Panc1 (cell line): ENCODE measurements at regions not wholly inside any gene's neighbourhood (a gene's known extent, or its start where the extent isn't known, plus 50 kb on each side); places are given as distances from the start of the nearest gene placed in this dataset.
"Not testable (repeated sequence)": the region's sequence is repeated elsewhere in the genome, so short reads cannot be mapped to it uniquely, and the experiment has no call there.

Source experiments
- ATAC-seq: fragments of 200-7000 bp; cut with Tn5 transposase; 2 replicates; pipeline ENCODE4 v1.9.1; 2020; ENCODE audit warnings: mild to moderate bottlenecking, moderate library complexity
- BruUV-seq: library from RNA; stranded (reverse); fragments of 400-500 nt; replicated peaks from 2 replicates; lab custom pipeline; 2021; lab: Mats Ljungman, UMichigan
- CTCF ChIA-PET: fragments of 300-600 bp; sonication (Branson Sonifier 250); formaldehyde crosslinking; loops from one replicate; lab custom pipeline; 2022; ENCODE audit warnings: antibody characterized with exemption; lab: Charles Lee
- POLR2A ChIA-PET: fragments of 300-600 bp; sonication (Branson Sonifier 250); formaldehyde crosslinking; loops from one replicate; lab custom pipeline; 2022; ENCODE audit warnings: antibody characterized with exemption; lab: Charles Lee
- DNase-seq: peaks from one replicate; pipeline ENCODE4 v3.0.0-alpha.2; 2010; ENCODE audit warnings: low read depth, low spot score
- H3K27ac ChIP-seq: 2 replicates; pipeline ENCODE4 v1.5.1; 2011; ENCODE audit warnings: mild to moderate bottlenecking, low read length, inconsistent platforms
- H3K27me3 ChIP-seq: fragments of 200-500 bp; sonication (Bioruptor generic); 2 replicates; pipeline ENCODE4 v1.6.0; 2014; ENCODE audit warnings: low read length, inconsistent platforms; ENCODE audit not compliant: control insufficient read depth, insufficient read depth
- H3K36me3 ChIP-seq: fragments of 200-500 bp; sonication (Bioruptor generic); 2 replicates; pipeline ENCODE4 v1.5.1; 2014; ENCODE audit warnings: inconsistent platforms, mild to moderate bottlenecking, low read length, moderate library complexity; ENCODE audit not compliant: control insufficient read depth, insufficient read depth
- H3K4me1 ChIP-seq: 2 replicates; pipeline ENCODE4 v1.5.1; 2011; ENCODE audit warnings: inconsistent platforms, mild to moderate bottlenecking, low read length, moderate library complexity; ENCODE audit not compliant: control insufficient read depth, insufficient read depth
- H3K4me3 ChIP-seq, 2 experiments: 2 replicates each; pipeline ENCODE4 v1.5.1; 2011 to 2012; ENCODE audit warnings: low read depth in 2 of 2, low read length in 2 of 2, mild to moderate bottlenecking in 2 of 2, inconsistent platforms in 1 of 2, moderate library complexity in 1 of 2
- H3K9me3 ChIP-seq: fragments of 200-500 bp; sonication (Bioruptor generic); 2 replicates; pipeline ENCODE4 v1.5.1; 2014; ENCODE audit warnings: low read depth, mild to moderate bottlenecking, inconsistent platforms, low read length, moderate library complexity; ENCODE audit not compliant: control insufficient read depth, insufficient read depth
- in situ Hi-C: cut with HindIII; loops from 2 replicates; pipeline ENCODE4 v1.10.0; 2016; ENCODE audit warnings: low sequenced_read_pairs, low pct_unique_long_range_greater_than_20kb
- intact Hi-C: fragments of 100-400 bp; cut with micrococcal nuclease; formaldehyde crosslinking; loops from one replicate; pipeline ENCODE4 v1.10.0; 2022; ENCODE audit not compliant: unreplicated experiment

- H3K9me3 ChIP-seq, in situ Hi-C loops, H3K27me3 ChIP-seq, POLR2A ChIA-PET, BruUV-seq, CTCF ChIA-PET, DNase-seq, intact Hi-C loops, H3K4me3 ChIP-seq, H3K27ac ChIP-seq, ATAC-seq, H3K4me1 ChIP-seq, H3K36me3 ChIP-seq: not testable (repeated sequence)
Measured at GRCh38 chr11:3538220-3538619, 103.6 kb downstream of the ART5 start.

- BruUV-seq, in situ Hi-C loops, CTCF ChIA-PET, H3K9me3 ChIP-seq, H3K4me1 ChIP-seq, H3K27me3 ChIP-seq, DNase-seq, H3K36me3 ChIP-seq, intact Hi-C loops, ATAC-seq, H3K4me3 ChIP-seq, POLR2A ChIA-PET, H3K27ac ChIP-seq: not testable (repeated sequence)
Measured at GRCh38 chr11:3537254-3537653, 104.5 kb downstream of the ART5 start.

GRCh38 chr11:3532958-3533357 lies 108.8 kb downstream of the ART5 start:
- DNase-seq, H3K9me3 ChIP-seq, intact Hi-C loops, CTCF ChIA-PET, ATAC-seq, POLR2A ChIA-PET, H3K27me3 ChIP-seq, in situ Hi-C loops, BruUV-seq, H3K27ac ChIP-seq, H3K4me3 ChIP-seq, H3K4me1 ChIP-seq, H3K36me3 ChIP-seq: not testable (repeated sequence)

- H3K4me1 ChIP-seq, H3K27me3 ChIP-seq, H3K36me3 ChIP-seq, H3K9me3 ChIP-seq, CTCF ChIA-PET, DNase-seq, intact Hi-C loops, H3K4me3 ChIP-seq, H3K27ac ChIP-seq, BruUV-seq, in situ Hi-C loops, ATAC-seq, POLR2A ChIA-PET: not testable (repeated sequence)
Measured at GRCh38 chr11:3531280-3531679, 110.5 kb downstream of the ART5 start.

- ATAC-seq, H3K27ac ChIP-seq, H3K36me3 ChIP-seq, H3K4me3 ChIP-seq, BruUV-seq, CTCF ChIA-PET, H3K27me3 ChIP-seq, intact Hi-C loops, H3K4me1 ChIP-seq, DNase-seq, in situ Hi-C loops, POLR2A ChIA-PET, H3K9me3 ChIP-seq: not testable (repeated sequence)
Measured at GRCh38 chr11:3523567-3523966, 118.2 kb downstream of the ART5 start.

- intact Hi-C loops, H3K27me3 ChIP-seq, H3K9me3 ChIP-seq, H3K4me1 ChIP-seq, H3K27ac ChIP-seq, H3K36me3 ChIP-seq, H3K4me3 ChIP-seq, BruUV-seq, POLR2A ChIA-PET, CTCF ChIA-PET, in situ Hi-C loops, DNase-seq, ATAC-seq: not testable (repeated sequence)
Measured at GRCh38 chr11:3520905-3521304, 120.9 kb downstream of the ART5 start.

GRCh38 chr11:3519841-3520240 lies 122.0 kb downstream of the ART5 start:
- H3K9me3 ChIP-seq, H3K27me3 ChIP-seq, in situ Hi-C loops, H3K4me1 ChIP-seq, H3K27ac ChIP-seq, DNase-seq, POLR2A ChIA-PET, intact Hi-C loops, BruUV-seq, H3K4me3 ChIP-seq, CTCF ChIA-PET, H3K36me3 ChIP-seq, ATAC-seq: not testable (repeated sequence)
